Spleen (tissue), 7 donors: ENCODE measurements at regions not wholly inside any gene's neighbourhood (a gene's known extent, or its start where the extent isn't known, plus 50 kb on each side); places are given as distances from the start of the nearest gene placed in this dataset.

ENCODE experiments used
- CTCF ChIP-seq, 11 experiments: fragments of 200-600 bp in 7 of 11; fragments of 450-650 bp in 4 of 11; sonication (generic) in 4 of 11; IDR thresholded peaks in 8 of 11; conservative IDR thresholded peaks in 3 of 11; 1 replicate in 7 of 11; 2 replicates in 4 of 11; pipeline versions ENCODE4 v1.4.0 to v1.8.0; 2016 to 2021; ENCODE audit warnings: antibody characterized with exemption in 11 of 11, inconsistent platforms in 4 of 11, mild to moderate bottlenecking in 1 of 11
- POLR2A ChIP-seq, 3 donors: fragments of 450-650 bp; IDR thresholded peaks; one replicate each; pipeline ENCODE4 v1.5.1; 2017; ENCODE audit warnings: antibody characterized with exemption in 3 of 3, mild to moderate bottlenecking in 1 of 3
- donor health status: DM: no; HTN: no; CAD: no; lungs with moderate emphysema.
- donor health status: DM: no; HTN: no; CAD: no.
- donor health status: DM: no; HTN: no; CAD: no.

GRCh38 chr5:20556115-20556763, 568.2 kb upstream of the CDH18 start:
- no peak for TF ChIP-seq POLR2A (IDR thresholded peaks at IDR 0.05)
- no peak for TF ChIP-seq CTCF (IDR thresholded peaks at IDR 0.05 in 8 of 11, conservative IDR thresholded peaks at IDR 0.05 in 3 of 11)
